ENCODE measurements at regions not wholly inside any gene's neighbourhood (a gene's known extent, or its start where the extent isn't known, plus 50 kb on each side); places are given as distances from the start of the nearest gene placed in this dataset.

DNA sequence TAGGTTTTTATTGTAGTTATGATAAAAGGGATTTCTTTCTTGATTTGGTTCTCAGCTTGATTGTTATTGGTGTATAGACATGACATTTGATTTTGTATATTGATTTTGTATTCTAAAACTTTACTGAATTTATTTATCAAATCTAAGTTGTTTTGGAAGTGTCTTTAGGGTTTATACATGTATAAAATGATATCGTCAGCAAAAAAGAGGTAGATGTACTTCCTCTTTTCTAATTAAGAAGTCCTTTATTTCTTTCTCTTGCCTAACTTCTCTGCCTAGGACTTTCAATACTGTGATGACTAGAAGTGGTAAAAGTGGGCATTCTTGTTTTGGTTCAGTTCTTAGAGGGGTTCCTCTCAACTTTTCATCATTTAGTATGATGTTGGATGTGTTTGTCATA, 487.3 kb upstream of the KIF2B start:
- TF ChIP-seq POLR2A (IDR thresholded peaks at IDR 0.05), result no peak
- TF ChIP-seq, protein P1, sequence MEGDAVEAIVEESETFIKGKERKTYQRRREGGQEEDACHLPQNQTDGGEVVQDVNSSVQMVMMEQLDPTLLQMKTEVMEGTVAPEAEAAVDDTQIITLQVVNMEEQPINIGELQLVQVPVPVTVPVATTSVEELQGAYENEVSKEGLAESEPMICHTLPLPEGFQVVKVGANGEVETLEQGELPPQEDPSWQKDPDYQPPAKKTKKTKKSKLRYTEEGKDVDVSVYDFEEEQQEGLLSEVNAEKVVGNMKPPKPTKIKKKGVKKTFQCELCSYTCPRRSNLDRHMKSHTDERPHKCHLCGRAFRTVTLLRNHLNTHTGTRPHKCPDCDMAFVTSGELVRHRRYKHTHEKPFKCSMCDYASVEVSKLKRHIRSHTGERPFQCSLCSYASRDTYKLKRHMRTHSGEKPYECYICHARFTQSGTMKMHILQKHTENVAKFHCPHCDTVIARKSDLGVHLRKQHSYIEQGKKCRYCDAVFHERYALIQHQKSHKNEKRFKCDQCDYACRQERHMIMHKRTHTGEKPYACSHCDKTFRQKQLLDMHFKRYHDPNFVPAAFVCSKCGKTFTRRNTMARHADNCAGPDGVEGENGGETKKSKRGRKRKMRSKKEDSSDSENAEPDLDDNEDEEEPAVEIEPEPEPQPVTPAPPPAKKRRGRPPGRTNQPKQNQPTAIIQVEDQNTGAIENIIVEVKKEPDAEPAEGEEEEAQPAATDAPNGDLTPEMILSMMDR (IDR thresholded peaks at IDR 0.05), result no peak

Measured in esophagus squamous epithelium (tissue), 4 donors.